ENCODE measurements at regions not wholly inside any gene's neighbourhood (a gene's known extent, or its start where the extent isn't known, plus 50 kb on each side); places are given as distances from the start of the nearest gene placed in this dataset.
"Not testable (repeated sequence)": the region's sequence is repeated elsewhere in the genome, so short reads cannot be mapped to it uniquely, and the experiment has no call there.

DNA sequence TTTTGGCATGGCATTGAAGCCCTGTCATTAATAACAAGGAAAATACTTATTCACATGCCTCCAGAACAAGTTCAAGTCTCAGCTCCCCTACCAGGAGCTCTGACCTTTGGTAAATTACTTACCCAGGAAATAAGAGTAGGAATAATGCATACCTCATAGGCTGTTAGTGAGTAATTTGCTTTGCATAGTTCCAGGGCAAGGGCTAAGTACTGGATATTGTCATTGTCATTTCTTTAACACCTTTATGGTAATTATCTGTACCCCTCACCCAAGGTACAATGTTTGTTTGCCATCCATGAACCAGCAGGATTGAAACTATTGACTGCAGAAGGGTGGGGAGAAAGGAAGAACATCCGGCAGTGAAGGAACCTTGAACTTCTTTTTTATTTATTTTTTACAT, 148.5 kb downstream of the SOX2 start:
- no peak for DNase-seq

DNA sequence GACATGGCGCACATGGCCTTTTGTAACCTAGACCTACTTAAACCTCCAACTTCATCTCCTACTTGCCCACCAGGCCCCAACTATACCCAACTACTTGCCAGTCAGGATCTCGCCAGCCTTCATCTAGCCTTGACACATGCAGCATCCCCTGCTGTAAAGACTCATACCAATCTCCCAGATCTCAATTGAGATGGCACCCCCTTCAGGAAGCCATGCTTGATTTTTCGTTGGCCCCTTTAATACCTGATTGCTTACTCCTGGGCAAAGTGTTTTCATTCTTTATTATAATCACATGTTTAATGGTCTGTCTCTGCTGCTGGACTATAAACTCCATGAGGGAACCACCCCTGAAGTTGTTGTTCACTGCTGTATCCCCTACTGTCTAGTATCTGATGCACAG, 150.8 kb downstream of the SOX2 start:
- no peak for DNase-seq

DNA sequence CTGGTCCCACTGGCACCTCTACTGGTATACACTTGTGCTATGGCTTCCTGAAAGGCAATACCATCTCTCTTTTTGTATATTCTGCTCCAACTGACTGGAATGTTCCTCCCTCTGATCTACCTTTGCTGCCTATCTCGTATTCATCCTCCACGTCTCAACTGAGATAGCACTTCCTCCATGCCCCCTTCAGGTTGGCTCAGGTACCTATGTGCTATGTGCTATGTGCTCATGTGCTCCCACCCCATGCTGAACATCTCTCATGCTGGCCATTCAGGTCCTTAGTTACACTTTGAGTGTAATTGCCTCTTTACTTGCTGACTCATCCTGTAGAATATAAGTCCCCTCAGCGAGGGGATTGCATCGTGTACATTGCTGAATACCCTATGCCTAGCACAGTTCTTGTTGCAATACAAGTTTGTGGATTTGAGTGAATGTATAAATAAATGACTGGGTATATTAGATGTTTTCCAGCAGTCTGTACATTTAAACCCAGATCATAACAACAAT, 156.9 kb downstream of the SOX2 start:
- no peak for DNase-seq

DNA sequence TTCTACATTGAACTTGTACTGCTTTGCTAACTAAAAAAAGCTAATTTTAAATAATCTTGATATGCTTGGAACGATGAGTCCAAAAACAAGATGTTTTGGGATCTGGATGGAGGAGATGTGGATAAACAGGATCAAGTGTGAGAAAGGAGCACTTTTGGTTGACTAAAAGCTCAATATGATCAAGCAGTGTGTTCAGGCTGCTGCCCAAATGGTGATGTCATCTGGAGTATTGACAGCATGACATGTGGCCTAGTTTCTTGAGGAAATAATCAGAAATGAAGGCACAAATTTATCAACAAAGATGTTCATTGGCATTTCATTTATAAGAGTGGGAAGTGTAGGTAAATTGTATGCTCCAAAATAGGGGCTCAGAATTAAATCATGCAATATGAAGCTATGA, 161.2 kb downstream of the SOX2 start:
- no peak for DNase-seq

DNA sequence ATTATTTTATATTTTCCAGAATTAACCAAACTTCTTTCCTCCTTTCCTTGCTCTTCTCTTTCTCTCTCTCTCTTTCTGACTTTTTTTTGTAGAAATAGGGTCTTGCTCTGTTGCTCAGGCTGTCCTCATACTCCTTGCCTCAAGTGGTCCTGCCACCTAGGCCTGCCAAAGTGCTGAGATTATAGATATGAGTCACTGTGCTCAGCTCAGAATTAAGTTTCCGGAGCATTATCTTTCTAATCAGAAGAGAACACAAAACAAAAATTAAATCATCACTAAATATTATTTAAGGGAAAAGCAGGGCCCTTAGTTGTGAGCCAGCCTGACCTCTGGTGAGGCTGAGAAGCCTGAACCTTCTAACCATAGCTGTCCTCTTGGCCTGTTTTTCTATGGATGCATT, 168.2 kb downstream of the SOX2 start:
- DNase-seq = no peak

DNA sequence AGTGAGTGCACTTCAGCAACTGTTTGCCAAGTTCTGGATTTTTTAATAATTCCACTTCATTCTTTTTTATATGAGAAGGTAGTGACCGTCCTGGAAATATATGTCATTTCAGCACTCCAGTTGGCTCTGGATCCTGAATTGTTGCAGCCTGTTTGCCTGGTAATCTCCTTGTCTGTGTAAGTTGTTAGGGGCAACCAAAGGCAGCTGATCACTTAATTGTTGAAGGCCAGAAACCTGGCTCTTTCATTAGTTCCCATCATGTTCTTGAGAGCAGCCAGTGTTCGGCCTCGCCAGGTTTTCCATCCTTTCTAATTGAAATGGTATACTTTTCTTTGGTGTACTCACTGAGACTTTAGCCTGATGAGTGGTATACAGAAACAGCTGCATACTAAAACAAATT, 168.6 kb downstream of the SOX2 start:
- DNase-seq = no peak

DNA sequence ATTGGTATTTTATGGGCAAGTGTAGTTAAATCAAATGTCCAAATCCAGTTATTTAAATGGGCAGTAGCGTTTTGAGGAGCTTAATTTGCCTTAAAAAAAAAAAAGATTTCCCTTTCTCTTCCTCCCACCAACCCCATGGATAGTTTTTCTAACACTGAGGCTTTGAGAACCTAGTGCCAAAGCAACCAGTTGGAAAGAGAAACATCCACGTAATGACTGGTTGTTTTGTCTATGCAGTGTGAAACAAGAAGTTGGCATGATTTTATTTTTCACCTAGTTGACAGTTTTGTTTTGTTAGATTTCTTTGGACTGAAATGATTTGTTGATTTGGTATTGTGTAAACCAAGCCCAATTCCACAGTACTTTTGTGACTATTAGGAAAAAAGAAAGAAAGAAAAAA, 170.0 kb downstream of the SOX2 start:
- DNase-seq = no peak

DNA sequence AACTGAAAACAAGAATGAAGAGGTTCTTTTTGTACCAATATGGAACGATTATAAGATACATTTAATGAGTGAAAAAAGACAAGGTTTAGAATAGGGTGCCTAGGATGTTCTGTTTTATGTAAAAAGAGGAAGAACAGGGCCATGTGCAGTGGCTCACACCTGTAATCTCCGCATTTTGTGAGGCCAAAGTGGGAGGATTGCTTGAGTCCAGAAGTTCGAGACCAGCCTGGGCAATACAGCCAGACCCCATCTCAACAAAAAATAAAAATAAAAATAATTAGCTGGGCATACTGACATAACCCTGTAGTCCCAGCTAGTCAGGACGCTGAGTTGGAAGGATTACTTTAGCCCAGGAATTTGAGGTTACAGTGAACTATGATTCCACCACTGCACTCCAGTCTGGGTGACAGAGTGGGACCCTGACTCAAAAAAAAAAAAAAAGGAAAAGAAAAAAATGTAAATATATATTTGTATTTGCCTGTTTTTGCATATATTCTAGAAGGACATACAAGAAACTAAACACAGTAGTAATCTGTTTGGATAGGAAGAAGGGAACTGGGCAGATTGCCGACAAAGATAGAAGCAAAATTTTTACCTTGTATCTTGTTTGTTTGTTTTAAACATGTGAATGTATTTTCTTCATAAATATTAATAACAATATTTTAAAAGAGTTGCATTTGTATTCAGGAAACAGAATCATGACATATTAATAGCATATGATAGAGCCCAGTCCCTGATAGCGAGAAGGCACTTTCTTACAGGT, 174.3 kb downstream of the SOX2 start:
- DNase-seq = no peak

DNA sequence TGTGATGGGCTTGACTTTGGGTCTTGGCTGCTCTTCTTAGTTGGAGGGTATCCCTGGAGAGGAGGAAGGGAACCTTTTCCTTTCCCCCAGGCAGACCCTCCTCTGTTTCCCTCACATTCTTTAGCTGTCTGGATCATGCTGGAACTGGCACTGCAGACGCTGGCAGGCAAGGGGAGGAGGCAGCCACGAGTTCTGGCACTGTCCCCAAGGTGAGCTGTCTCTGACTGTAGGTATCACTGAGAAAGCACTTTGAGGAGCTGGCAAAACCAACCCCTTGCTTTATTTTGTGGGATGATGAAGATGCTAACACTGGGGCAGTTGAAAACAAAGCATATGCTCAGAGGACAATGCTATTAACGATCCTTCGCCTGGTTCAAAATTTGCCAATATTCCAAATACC, 175.0 kb downstream of the SOX2 start:
- DNase-seq = no peak

DNA sequence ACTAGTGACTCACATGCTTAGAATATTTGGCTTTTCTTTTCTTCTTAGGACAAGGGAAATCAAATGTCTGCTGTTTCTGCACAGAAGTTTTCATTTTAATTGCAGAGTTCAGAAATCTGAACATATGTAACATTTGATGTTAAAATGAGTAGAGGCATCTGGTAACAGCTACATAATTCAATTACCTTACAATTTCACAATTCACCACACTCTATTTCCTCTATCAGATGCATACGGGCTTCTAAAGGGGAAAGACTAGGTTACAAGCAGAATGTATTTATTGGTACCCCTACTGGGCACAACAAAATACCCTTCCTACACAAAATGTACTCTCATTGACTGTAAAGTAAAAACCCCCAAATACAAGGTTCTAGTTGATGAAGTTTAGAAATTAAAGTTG, 176.0 kb downstream of the SOX2 start:
- DNase-seq = no peak

DNA sequence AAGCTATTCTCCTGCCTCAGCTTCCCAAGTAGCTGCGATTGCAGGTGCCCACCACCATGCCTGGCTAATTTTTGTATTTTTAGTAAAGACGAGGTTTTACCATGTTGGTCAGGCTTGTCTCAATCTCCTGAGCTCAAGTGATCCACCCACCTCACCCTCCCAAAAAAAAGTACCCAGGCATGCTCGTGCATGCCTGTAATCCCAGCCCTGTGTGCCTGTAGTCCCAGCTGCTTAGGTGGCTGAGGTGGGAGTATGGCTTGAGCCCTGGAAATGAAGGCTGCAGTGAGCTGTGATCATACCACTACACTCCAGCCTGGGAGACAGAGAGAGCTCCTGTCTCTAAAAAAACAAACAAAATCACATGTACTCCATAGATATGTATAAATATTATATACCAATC, 176.5 kb downstream of the SOX2 start:
- DNase-seq = no peak

DNA sequence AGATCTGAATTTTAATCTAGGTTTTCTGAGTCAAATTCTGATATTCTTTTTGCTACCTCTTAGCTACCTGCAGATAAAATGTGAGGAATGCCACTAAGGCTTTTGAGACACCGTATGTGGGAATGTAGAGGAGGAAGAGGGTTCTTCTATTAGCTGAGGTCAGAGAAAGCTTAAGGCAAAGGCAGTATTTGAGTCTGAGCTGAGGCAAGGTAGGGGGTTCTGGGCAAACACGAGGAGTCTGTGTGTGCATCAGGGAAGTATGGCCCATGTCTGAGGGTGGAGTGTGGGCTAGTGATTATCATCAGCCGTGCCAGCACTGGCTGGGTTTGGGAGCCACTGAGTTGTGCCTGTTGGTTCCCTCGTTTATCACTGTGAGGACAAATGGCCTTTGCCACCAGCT, 181.1 kb downstream of the SOX2 start:
- DNase-seq = no peak

DNA sequence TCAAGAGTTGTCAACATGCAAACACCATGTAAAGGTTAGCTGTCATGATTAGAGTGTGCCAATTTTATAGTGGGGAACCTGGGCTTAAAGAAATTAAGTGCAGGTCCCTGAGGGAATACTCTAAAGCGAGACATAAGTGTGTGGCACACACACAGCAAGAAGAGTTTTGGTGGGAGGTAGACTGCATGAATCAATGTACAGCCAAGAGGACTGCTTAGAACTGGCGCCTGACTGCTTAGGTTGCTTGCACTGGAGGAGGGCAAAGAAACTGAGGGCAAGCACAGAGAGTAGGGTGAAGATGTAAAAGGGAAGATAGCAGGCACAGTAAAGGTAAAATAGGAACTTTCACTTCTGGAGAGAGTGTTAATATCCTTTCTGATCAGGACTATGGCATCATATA, 184.9 kb downstream of the SOX2 start:
- DNase-seq = no peak

DNA sequence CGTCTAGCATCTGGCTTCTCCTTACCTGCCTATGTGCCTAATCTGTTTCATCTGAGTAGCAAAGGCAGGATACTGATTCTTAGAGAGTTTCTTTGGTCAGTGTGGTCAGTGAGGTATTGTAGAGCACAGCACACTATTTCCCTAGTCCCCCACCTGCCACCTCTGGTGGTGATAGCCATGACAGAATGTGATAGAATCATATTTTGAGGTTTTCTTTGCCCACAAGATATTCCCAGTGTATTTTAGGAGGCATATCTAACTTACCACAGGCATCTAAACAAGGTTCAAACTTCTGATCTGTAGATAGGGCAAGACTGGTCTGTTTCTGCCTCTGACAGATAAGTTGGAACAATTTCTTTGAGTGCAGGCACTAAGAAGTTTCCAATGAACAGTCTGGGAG, 188.0 kb downstream of the SOX2 start:
- DNase-seq = no peak

DNA sequence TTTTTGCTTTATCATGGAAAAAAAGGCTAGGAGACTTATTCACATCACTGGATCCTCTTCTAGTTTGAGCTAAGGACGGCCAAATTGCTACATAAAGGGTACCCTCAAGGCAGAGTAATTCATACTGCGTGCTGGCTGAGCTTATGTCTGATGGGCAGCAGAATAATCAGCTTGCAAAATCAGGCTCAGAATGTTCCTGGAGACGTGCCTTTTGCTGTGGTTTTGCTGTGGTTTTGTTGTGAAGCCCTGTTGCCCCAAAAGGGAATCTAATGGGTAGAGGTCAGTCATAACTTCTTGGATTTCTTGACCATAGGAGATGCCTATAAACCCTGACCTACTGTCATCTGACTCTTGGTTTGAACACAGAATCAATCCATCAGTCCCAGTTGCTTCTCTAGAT, 189.9 kb downstream of the SOX2 start:
- no peak for DNase-seq

DNA sequence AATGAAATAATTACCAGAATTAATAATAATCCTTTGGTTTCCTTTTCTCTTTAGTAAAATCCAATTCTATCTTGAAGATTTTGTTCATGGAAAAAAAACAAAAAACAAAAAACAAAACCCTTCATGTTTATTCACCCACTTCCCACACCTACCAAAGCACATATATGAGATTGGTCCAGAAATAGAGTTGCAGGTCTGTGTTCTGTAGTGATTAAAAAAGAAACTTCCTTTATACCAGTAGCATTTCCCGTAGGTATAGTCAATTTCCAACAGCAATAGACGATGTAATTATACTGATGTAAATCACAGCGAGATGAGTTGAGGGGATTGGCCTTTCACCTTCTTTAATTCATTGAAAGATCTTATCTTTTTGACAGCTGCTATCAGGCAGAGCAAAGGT, 194.6 kb downstream of the SOX2 start:
- DNase-seq = no peak

DNA sequence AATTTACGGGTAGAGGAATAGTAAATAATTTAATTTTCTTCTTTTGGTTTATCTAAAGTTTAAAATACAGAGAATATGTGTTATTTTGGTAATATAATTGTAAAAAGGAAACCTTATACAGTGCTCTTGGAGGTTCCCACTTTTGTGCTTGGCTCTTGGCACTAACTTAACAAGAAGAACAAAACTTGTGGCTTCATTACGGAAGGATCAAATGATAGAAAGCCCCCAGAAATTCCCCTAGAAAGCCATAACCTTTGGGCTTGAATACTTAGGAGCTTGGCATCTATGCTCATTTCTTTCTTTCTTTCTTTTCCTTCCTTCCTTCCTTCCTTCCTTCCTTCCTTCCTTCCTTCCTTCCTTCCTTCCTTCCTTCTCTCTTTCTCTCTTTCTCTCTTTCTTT, 197.5 kb downstream of the SOX2 start:
- no peak for DNase-seq

DNA sequence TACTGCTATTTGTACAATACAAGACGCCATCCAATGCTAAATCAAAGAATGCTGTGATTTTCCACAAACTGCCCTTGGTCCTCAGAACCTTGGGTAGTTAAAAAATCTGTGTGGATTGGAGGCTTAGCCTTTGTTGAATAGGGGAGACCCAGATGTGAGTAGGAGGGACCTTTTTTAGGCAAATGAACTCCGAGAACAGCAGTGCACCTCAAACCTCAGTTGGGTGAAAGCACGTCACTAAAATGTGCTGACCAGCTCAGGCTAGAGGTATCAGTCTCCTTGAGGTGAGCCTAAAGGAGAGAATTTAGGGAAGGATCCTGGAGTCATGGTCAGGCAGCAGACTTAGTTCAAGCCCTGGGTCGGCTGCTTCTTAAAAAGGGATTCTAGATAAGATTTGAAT, 200.7 kb downstream of the SOX2 start:
- no peak for DNase-seq

DNA sequence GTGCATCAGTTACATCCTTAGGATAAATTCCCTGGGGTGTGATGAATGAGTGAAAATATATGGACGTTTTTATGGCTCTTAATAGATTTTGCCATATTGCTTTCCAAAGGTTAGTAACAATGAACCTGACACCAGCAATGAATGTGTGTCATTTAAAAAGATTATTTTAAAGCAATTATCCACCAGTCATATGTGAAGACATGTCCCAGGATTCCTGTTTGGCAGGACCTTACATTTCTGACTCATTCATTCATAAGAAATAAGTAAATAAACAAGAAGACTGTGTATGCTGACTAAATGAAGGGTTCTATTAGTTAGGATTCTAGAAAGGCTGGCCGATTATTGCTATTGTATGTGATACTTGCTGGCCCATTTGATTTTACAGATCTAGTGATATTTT, 201.5 kb downstream of the SOX2 start:
- no peak for DNase-seq

DNA sequence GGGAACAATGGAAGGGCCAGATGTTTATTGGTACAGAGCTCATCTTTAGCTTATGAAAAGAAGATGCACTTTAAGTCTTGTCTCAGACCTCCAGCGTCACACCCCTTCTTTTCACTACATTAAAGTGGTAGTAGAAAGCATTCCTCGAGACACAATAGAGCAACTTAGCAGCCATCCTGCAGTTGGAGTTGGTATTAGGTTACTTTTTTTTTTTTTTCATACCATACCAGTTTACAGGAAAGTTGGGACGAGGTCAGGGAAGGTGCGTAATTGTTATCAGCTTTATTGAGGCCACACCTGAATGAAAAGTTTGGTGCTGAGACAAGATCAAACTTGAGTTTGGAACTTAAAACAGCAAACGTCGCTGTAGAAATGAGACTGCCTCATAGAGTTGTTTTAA, 203.8 kb downstream of the SOX2 start:
- DNase-seq = no peak

DNA sequence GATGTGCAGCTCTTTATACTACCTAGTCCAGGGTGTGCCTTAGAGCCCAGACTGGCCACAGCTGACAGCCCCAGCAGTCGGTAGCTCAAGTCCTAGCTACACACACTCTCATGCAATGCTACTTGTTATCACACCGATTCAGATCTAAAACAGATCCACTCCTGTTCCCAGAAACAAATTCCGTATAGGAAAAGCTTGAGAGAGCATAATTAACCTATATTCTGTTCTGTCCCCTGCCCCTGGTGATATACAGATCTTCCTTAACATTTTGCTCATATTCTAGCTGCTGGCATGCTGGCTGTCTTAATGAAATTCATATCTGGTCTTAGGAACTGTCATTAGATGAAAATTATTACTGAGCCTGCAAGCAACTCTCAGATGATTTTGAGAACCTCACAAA, 204.3 kb downstream of the SOX2 start:
- DNase-seq = no peak

DNA sequence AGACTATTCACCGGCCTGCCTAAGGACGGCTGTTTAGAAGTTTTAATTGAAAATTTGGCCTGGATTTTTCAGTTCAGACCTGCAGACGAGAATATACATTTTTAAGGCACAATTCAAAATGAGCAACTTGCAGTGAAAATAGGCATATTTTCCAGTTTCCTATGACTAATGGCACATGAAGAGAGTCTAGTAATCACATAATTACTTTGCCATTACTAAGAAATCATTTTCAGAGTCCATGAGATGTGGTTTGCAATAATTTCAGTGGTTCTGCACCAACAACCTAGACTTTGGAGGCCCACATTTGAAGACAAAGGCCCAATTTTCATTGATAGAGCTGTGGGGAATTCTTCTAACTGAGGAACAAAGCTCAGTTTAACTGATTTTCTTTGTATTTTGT, 205.3 kb downstream of the SOX2 start:
- DNase-seq = no peak

DNA sequence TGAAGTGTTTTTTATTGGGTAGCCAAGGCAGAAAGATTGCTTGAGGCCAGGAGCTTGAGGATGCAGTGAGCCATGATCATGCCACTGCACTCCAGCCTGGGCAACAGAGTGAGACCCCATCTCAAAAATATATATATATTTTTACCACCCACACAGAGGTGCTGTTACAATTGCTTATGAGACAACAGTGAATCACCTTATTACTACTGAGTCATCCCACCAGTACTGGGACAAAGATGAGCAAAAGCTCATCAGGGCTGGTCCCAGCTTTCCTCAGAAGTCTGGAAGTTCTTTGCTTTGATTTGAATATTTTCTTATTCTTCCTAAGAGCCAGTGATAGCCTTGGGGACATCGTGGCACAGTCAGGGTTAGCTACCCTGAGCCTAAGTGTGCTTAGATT, 207.7 kb downstream of the SOX2 start:
- no peak for DNase-seq

DNA sequence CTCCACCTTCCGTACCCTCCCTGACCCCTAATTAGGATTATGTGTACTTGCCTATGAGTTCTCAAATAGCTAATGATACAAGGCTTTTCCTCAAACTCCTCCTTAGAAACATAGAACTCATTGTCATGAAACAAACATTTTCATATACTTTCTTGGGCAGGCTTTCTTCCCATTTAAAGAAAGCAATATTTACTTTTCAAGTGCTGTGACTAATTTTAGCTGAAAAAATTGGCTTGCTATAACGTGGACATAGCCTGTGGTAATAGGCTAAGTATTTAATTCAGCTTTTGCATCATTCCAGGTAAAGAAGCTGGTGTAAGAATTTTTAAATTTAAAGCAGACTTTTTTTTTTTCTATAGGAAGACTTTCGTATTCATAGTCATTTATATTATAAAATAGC, 208.7 kb downstream of the SOX2 start:
- DNase-seq = no peak

DNA sequence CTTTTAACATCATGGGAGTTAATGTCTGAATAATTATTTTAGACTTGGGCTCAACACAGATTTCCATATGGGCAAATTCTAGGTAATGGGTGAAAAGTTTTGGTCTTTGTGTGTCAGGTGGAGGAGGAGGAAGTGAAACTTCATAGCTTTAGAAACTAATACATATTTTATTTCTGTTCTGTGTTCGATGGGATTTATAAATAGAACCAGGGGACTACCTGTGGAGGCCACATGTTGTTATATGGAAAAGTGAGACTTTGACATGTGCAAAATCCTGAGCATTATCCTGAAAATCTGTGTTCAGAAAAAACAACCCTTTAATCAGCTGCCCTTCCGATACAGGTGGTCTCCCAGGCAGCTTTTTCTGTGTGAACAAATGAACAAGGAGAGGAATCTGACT, 209.5 kb downstream of the SOX2 start:
- no peak for DNase-seq

DNA sequence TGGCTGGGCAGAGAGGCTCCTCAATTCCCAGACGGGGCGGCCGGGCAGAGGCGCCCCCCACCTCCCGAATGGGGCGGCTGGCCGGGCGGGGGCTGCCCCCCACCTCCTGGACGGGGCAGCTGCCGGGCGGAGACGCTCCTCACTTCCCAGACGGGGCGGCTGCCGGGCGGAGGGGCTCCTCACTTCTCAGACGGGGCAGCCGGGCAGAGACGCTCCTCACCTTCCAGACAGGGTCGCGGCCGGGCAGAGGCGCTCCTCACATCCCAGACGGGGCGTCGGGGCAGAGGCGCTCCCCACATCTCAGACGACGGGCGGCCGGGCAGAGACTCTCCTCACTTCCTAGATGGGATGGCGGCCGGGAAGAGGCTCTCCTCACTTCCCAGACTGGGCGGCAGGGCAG, 214.1 kb downstream of the SOX2 start:
- not testable (repeated sequence) for DNase-seq

Measured in activated gamma-delta T cell treated with Interleukin-2 at 50 U/mL for 16 hours (primary cell).